Right ventricle myocardium superior (tissue), 1 donor: ENCODE measurements at regions not wholly inside any gene's neighbourhood (a gene's known extent, or its start where the extent isn't known, plus 50 kb on each side); places are given as distances from the start of the nearest gene placed in this dataset.
A peak's percentile ranks its signal among the peaks of the same experiment; 100 is the strongest.

Source experiments
- ATAC-seq: fragments of 200-7000 bp; cut with Tn5 transposase; one replicate; pipeline ENCODE4 v1.9.1; 2020; ENCODE audit warnings: mild to moderate bottlenecking; ENCODE audit not compliant: poor library complexity
- DNase-seq: peaks from one replicate; pipeline ENCODE4 v3.0.0-alpha.2; 2020
- intact Hi-C: fragments of 100-400 bp; cut with DNase I; formaldehyde crosslinking; loops from one replicate; pipeline ENCODE4 v1.11.2; 2022
- donor health status: DM: no; HTN: yes; CAD: no; lungs with severe emphysema.

GRCh38 chr4:14560577-14560976, 441.7 kb upstream of the CPEB2 start:
- ATAC-seq (no peak), DNase-seq (no peak)
- intact Hi-C loops: no loop called here

GRCh38 chr4:14562901-14563300, 439.4 kb upstream of the CPEB2 start:
- intact Hi-C loops: no loop called here
- no peak for DNase-seq
- ATAC-seq: no peak

GRCh38 chr4:14564281-14564680, 438.0 kb upstream of the CPEB2 start:
- intact Hi-C loops: no loop called here
- DNase-seq (no peak), ATAC-seq (no peak)

GRCh38 chr4:14566518-14566917, 435.8 kb upstream of the CPEB2 start:
- ATAC-seq (no peak), DNase-seq (no peak)
- intact Hi-C loops: no loop called here

GRCh38 chr4:14568351-14568750, 433.9 kb upstream of the CPEB2 start:
- ATAC-seq (no peak), DNase-seq (no peak)
- intact Hi-C loops: no loop called here

GRCh38 chr4:14575289-14575688, 427.0 kb upstream of the CPEB2 start:
- no peak for DNase-seq
- ATAC-seq: no peak
- intact Hi-C loops: no loop called here

- DNase-seq (no peak), ATAC-seq (no peak)
- intact Hi-C loops: no loop called here
These were observed 426.4 kb upstream of the CPEB2 start for GRCh38 chr4:14575919-14576318.

GRCh38 chr4:14580061-14580460, 422.2 kb upstream of the CPEB2 start:
- intact Hi-C loops: no loop called here
- no peak for ATAC-seq
- DNase-seq: no peak

- intact Hi-C loops: no loop called here
- no peak for DNase-seq
- ATAC-seq: no peak
These were observed 420.5 kb upstream of the CPEB2 start for GRCh38 chr4:14581741-14582140.

GRCh38 chr4:14582677-14583076, 419.6 kb upstream of the CPEB2 start:
- intact Hi-C loops: no loop called here
- DNase-seq (no peak), ATAC-seq (peak; percentile 86)

- no peak for ATAC-seq
- intact Hi-C loops: no loop called here
- DNase-seq: no peak
These were observed 418.9 kb upstream of the CPEB2 start for GRCh38 chr4:14583331-14583730.

GRCh38 chr4:14583752-14584151, 418.5 kb upstream of the CPEB2 start:
- intact Hi-C loops: no loop called here
- no peak for ATAC-seq

GRCh38 chr4:14592950-14593349, 409.3 kb upstream of the CPEB2 start:
- intact Hi-C loops: no loop called here
- ATAC-seq (no peak), DNase-seq (no peak)

More at GRCh38 chr4:14583752-14584151, 418.5 kb upstream of the CPEB2 start:
- no peak for DNase-seq

GRCh38 chr4:14596028-14596427, 406.3 kb upstream of the CPEB2 start:
- intact Hi-C loops: no loop called here
- DNase-seq: no peak
- peak; percentile 25 for ATAC-seq

- DNase-seq (no peak), ATAC-seq (peak; percentile 93)
- intact Hi-C loops: no loop called here
These were observed 405.8 kb upstream of the CPEB2 start for GRCh38 chr4:14596437-14596836.

GRCh38 chr4:14596904-14597303, 405.4 kb upstream of the CPEB2 start:
- DNase-seq (no peak), ATAC-seq (peak; percentile 27)
- intact Hi-C loops: no loop called here

GRCh38 chr4:14602206-14602605, 400.1 kb upstream of the CPEB2 start:
- no peak for DNase-seq
- intact Hi-C loops: no loop called here
- no peak for ATAC-seq

- intact Hi-C loops: no loop called here
- ATAC-seq (no peak), DNase-seq (no peak)
These were observed 395.3 kb upstream of the CPEB2 start for GRCh38 chr4:14607001-14607400.

- ATAC-seq (no peak), DNase-seq (no peak)
- intact Hi-C loops: no loop called here
These were observed 394.7 kb upstream of the CPEB2 start for GRCh38 chr4:14607578-14607977.

- intact Hi-C loops: no loop called here
- ATAC-seq (no peak), DNase-seq (no peak)
These were observed 393.7 kb upstream of the CPEB2 start for GRCh38 chr4:14608630-14609029.

GRCh38 chr4:14614840-14615239, 387.4 kb upstream of the CPEB2 start:
- ATAC-seq: no peak

GRCh38 chr4:14615671-14616070, 386.6 kb upstream of the CPEB2 start:
- no peak for ATAC-seq
- no peak for DNase-seq
- intact Hi-C loops: no loop called here

More at GRCh38 chr4:14614840-14615239, 387.4 kb upstream of the CPEB2 start:
- DNase-seq: no peak
- intact Hi-C loops: no loop called here
